GM21423 (cell line): ENCODE measurements at regions not wholly inside any gene's neighbourhood (a gene's known extent, or its start where the extent isn't known, plus 50 kb on each side); places are given as distances from the start of the nearest gene placed in this dataset.

Source experiments
- ATAC-seq: cut with Tn5 transposase; IDR thresholded peaks from one replicate; pipeline ENCODE4 v1.9.1; 2021; ENCODE audit warnings: mild to moderate bottlenecking, moderate library complexity; ENCODE audit not compliant: unreplicated experiment

DNA sequence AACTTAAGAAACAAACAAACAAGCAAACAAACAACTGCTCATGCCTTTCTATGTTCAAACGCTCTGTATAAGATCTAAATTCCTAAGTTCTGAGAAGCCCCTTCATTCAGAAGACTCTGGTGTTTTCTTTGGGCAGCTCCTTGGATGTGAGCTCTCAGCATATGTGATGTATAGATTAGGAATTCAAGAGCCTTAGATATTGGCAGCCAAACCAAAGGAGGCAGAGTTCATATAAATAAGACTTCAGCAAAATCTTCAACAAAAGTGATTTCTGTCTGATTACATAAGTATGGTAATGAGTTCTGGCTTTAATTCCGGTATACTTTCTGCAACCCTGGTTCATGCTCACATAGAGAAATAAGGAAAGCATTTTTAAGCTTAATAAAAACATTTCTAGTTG lies 145.6 kb downstream of the DYRK2 start:
- ATAC-seq: no peak

DNA sequence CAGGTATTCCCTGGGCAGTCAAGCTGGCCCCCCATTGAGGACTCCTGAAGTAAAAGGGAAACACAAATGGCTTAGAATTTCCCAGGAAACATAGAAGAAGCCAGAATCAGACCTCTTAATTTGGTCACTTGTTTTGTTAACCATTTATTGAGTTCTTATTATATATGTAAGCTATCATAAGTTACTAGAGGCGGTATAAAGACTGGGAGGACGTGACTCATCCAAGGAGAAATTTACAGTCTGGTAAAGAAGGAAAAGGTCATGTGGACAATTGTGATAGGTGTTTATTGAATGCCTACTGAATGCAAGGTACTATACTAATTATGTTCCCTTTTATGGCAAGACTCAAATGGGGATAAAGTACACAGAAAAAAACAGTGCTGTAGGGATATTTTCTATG lies 146.7 kb downstream of the DYRK2 start:
- ATAC-seq: no peak

DNA sequence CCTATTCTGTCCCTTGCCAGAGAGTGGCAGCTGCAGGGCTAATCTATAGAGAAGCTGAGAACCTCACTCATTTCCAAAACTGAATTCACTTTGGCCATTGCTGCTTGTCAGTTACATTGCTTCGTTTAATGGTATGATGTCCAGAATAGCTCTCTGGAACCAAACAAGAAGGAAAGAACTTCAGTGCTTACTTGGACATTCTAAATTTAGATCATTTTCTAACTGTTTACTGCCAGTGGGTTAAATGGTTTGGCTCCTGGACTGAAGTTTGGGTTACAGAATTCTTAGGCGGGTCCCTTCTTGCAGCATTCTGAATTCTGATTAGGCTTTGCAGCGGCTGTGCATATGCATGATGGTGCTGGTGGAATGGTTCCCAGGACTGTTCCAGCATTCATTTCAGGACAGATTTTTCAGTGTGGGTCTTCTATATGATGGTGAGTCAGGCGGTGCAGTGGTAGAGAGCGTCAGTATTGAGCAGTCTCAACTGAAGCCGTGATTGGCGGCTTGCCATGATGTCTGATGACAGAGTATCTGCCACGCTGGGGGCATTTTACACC lies 148.7 kb downstream of the DYRK2 start:
- no peak for ATAC-seq

DNA sequence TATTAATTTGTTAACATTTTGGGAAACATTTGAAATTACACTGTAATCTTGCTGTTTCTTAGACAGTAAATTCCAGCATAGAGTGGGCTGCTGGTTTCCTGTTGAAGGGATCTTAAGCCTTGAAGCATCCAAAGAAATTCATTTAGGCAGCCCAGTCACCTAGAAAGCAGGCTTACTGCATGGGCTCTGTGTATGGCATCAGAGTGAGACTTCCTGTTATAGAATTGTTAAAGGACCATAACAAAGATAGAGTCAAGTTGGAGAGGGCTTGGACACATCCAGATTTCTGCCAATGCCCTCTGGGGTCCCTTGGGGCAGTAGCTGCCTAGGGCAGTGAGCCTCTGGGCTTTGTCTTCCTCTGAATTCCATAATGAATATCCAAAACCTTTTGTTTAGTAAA lies 149.2 kb downstream of the DYRK2 start:
- no peak for ATAC-seq

DNA sequence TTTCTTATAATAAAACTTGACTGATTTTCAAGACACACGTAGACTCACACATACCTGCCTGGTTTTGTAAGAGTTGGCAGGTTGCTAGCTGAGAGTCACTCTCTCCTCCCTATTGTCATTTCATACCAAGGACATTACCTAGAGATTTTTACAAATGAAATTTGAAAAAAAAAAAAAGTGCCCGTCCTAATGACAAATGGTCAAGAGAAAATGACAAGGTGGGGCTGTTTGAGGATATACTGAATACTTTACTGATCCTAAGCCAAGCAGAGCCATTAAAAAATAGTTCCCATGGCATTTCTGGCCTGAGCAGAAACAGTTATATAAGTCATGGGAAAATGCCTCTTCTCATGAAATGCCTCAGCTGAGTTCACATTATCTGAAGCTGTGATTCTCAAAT lies 150.2 kb downstream of the DYRK2 start:
- no peak for ATAC-seq

DNA sequence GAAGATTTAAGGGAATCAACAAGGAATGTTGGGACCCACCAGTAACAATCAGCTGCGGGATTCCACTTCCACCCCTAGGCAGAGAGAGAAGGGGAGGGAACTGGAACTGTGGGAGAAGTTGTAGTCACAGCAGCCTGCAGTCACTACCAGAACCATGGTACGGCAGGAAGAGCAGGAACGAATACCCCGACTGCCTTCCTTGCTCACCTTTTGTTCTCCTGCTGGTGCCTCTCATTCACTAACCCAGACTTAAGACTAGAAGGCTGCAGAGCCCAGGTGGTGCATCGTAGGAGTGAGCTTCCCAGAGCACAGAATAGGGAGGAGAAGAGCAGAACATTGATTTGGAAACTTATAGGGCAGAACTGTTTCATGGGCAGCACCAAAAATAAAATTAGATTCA lies 154.2 kb downstream of the DYRK2 start:
- ATAC-seq: no peak

DNA sequence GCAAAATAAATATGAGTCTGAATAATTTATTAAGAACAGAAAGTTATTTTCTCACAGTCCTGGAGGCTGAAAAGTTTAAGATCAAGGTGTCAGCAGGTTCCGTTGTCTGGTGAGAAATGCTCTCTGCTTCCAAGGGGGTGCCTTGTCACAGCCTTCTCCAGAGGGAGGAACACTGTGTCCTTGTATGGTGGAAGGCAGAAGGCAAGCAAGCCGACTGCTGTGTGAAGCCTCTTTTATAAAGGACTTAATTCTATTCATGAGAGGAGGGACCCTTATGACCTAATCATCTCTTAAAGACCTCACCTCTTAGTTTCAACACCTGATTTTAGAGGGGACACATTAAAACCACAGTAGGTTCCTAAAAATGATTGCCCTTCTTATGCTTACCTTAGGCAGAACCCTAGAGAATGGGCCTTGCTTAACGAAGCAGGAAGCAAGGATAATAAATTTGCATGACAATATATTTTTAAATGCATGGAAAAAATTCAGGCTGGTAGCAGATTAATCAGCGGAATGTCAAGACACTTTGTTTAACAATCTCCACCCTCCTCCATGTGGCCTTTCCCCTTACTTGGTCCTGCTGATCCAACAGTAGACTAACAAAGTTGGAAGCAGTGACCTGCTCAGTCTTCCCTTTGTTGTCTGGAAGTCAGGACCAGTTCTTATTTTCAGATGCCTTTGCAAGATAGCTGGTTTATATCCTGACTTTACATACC lies 154.9 kb downstream of the DYRK2 start:
- no peak for ATAC-seq

DNA sequence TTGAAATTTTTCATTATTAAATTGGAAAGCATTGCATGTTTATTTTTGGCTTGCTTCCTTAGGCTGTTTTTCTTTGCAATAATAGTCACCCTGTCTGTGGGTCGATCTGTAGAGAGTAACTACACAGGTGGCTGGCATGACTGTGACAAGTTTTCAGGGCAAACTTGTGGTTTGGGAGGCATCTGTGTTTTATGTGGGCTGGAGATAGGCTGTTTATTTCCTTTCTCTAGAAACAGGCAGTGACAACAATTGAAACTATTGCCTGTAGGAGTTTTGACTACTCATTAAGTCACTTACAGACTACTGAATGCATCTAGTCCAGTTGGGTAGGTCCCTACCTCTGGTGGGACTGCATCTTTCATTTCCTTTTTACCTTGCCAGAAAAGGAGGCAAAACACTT lies 155.6 kb downstream of the DYRK2 start:
- ATAC-seq: peak; percentile 75

DNA sequence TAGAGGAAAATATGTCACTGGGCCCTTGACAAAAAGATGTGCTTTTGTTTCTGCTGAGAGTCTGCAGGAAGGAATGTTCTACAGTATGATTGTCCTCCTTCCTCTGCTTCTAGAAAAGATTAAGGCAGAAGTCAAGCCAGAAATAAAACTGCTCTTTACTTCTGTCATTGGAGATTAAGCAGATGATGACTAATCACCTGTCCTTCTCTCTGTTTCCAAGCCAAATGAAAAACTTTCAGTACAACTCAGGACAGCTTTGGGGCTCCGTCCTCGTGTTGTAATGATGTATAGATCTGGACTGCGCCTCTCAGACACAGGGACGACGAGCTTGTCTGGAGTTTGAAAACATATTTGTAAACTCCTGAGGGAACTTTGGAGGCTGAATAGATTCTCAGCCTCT lies 159.3 kb downstream of the DYRK2 start:
- no peak for ATAC-seq

DNA sequence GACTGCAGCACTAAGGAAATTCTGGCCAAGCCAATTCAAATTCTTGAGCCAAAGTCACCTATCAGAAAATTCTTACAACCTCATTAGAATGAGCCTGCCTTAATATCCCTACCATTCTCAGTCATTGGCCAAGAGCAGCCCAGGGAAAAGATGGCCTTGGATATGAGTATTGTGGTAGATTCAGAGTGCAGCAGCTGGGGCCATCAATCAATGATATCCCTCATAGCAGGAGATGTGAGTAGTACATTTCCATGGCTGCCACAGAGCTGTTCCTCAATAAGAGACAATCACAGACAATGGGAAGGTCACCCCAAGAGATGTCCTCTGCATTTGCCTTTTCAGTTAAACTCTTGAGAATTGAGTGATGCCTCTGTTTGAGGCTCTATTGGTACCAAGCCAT lies 161.6 kb downstream of the DYRK2 start:
- no peak for ATAC-seq

DNA sequence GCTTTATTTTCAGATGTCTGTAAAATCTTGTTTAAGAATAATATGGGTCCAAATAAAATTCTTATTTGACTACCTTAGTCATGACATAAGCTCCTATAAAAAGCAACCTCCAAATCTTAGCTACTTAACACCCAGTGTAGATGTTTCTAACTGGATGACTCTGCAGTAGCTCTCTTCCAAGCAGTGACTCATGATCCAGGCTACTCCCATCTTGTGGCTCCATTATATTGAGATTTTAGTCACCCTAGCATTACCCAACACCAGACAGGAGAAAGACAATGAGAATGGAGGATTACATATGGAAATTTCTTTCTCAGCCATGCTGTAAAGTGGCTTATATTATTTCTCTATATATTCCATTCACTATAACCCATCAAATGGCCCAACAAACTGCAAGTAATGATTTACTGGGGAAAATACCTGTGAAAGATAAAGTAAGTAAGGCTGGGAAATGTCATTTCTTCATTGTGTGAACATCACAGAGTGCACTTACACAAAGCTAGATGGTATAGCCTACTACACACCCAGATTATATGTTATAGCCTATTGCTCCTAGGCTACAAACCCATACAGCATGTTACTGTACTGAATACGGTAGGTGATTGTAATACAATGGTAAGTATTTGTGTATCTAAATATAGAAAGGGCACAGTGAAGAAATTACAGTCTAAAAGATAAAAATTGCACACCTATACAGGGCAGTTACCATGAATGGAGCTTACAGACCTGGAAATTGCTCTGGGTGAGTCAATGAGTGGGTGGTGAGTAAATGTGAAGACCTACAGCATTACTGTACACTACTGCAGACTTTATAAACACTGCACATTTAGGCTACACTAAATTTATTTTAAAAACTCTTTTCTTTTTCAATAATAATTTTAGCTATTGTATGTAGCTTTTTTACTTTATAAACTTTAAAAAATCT lies 163.2 kb downstream of the DYRK2 start:
- no peak for ATAC-seq

DNA sequence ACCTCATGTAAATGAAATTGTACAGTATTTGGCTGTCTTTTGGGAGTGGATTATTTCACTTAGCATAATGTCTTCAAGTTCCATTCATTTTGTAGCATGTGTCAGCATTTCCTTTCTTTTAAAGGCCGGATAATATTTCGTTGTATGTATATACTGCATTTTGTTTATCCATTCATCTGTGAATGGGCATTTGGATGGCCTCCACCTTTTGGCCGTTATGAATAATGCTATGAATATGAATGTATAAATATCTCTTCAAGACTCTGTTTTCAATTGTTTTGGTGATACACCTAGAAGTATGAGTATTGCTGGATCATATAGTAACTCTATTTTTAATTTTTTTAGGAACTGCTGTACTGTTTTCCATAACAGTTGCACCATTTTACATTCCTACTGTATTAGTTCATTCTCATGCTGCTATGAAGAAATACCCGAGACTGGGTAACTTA lies 164.9 kb downstream of the DYRK2 start:
- no peak for ATAC-seq

DNA sequence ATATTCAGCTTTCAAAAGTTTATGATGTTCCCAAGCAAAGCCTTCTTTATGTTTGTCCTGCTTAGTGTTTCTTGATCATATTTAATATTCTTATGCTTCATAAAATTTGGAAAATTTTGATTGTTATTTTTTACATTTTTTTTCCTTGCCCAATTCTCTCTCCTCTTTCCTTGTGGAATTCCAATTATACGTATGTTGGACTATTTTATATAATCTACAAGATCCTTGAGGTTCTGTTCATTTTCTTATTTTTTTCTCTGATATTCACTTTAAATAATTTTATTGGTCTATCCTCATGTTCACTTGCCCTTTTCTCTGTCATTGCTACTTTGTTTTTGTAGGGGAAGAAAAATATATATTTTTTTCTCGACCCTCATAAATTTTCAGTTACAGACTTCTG lies 167.7 kb downstream of the DYRK2 start:
- ATAC-seq: no peak

DNA sequence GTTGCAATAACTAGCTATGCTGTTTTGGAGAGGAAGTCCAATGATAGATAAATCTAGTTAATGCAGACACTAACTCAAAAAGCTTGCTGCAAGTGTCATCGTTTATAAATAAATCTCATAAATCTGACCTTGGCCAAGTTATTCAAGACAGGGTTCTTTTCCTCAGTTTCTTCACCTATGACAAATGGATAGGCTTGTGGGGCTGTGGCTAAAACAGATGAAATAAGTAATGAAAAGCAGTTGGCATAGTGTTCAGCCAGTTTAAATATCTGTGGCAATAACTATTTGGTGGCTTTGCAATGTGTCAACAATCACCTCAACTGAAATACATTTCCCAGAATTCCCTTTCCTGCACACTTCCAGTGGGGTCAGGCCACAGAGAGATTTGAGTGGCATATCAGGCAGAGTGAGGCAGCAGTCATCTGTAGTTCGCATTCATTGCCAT lies 169.9 kb downstream of the DYRK2 start:
- no peak for ATAC-seq

DNA sequence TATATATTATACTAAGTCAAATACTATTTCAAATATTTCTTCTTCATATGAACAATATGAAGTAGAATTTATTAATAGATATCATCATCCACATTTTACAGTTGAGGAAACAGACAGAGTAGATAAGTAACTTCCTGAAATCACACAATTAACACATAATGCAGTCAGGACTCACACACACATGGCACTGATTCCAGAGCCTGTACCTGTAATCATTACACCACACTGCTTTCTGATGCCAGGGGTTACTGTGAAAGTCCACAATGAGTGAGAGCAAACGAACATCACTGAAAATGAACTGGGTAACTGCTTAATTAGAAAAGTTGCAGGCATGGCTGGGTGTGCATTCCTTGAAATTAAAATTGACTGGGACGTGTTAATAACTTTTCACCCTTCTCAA lies 169.3 kb upstream of the IFNG-AS1 start:
- ATAC-seq: no peak

DNA sequence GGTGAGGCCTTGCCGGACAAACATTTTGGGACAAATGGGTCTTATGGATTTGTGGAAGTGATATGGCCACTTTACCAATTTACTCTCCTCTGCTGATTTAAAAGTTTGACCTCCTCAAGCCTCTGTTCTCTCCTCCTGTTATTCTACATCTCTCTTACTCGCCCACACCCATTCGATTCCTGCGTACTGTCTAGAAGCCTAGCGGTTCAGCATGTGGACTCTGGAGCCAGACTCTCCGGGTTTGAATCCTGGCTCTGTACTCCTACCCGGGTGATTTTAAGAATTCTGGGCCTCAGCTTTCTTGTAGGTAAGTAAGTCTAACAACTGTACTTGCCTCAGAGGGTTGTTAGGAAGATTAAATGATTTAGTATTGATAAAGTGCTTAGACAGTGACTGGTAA lies 168.6 kb upstream of the IFNG-AS1 start:
- ATAC-seq: no peak

DNA sequence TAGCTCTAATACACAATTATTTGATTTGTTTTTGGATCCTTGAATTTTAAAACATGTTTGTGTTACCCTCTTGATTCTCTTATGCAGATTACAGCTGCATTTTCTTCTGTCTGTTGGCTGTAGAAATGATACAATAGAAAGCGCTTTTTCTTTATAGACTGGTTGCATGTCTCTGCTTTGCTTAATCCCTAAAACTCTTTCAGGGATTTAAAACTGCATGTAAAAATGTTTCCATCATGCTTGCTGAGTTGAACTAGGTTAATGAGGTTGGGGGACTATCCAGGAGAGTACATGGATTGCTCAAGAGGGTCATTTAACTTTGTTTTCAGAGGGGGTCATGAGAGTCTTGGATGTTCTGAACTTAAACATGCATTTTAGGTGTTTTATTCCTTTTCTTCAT lies 166.4 kb upstream of the IFNG-AS1 start:
- ATAC-seq: no peak

DNA sequence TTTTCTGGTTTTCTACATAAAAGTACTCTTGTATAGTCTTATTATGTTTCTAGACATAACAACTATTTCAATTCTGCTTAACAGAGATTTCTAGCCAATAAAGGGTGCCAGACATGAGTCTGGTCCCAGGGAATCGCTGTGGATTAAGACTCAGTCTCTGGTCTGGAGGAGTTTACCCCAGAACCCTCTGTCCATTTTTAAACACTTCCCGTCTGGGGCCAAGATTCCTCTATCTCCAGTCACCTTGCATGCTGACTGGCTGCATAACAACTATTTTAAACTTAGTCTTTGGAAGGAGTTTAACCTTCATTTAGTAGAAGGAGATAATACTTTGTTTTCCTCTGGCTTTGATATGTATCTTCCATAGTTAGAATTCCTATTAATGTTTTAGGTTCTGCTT lies 163.1 kb upstream of the IFNG-AS1 start:
- ATAC-seq: no peak

DNA sequence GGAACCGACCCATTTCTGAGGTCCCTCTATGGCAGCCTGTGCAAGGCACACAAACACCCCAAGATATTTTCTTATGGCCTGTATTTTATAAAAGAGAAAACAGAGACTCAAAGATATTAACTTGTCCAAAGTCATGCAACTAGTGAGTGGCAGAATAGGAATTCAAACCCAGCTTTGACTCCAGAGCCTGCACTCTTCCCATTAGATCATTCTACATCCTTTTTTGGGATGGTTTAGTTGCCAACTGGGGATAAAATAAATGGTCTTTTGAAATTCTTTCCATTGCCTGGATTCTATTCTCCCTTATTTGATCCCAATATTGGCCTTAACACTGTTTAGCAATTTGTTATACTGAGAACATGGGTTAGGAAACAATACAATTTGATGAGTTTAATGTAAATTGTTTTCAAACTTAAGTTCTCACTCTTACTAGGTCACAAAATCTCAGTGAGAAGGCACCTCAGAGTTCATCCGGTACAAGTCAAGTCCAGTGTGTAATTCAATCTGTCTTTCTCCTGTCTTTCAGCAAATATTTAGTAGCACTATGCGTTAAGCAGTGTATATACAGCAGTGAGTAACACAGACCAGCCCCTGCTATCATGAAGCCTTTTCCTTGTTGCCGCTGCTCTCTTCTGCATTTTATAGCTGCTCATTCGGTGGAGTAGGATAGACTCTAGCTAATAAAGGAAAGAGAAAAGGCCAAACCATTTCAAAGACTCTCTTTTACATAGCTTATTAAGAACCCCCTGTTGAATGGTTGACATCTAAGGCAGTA lies 162.1 kb upstream of the IFNG-AS1 start:
- no peak for ATAC-seq

DNA sequence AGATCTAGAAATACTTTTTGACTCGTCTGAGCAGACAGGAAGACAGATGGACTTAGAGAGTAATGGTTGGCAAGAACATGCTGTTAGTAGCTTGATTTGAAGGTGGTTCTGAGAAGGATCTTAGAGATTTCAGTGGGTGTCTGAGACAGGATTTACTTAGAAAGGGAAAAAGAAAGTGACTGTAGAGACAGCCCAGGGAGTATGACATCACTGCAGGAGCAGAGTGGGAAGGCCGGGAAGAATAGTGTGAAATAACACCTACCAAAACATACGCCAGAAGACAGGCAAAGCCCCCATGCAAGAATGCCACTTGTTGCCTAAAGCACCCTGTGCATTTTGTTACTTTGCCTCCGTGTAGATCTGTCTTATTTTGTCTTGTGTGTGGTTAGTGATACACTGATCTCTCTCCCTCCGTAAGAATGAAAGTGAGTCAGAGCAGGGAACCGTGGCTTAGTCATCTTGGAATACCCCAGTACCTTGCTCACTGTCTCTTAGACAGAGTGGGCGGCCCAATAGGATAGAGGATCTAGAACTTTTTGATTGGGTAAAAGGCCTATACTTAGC lies 161.3 kb upstream of the IFNG-AS1 start:
- ATAC-seq: no peak

DNA sequence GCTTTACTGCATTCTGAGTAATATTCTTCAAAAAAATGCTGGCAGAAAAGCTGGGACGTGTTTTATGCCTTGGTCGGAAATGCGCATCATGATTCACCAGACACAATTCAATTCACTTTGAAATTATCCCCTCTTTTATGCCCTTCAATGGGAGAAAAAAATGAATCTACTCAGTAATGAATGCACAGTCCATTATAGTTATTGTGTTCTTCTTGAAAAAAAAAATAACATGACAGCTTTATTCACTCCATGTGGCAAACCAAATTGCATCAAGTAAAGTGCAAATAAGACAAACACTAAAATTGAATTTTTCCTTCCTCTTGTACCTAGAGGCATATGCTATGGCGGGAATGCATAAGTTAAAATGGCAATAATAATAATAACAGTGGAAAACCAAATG lies 159.4 kb upstream of the IFNG-AS1 start:
- ATAC-seq: no peak
